ENCODE measurements at regions not wholly inside any gene's neighbourhood (a gene's known extent, or its start where the extent isn't known, plus 50 kb on each side); places are given as distances from the start of the nearest gene placed in this dataset.

- TF ChIP-seq ZNF592 (IDR thresholded peaks at IDR 0.05), result no peak
- TF ChIP-seq SKIL (IDR thresholded peaks at IDR 0.05; ENCODE audit: low read depth, poor library complexity, severe bottlenecking), result no peak
- TF ChIP-seq MAX (IDR thresholded peaks at IDR 0.05; ENCODE audit: low read depth, low read length), result no peak
- TF ChIP-seq SRF (IDR thresholded peaks at IDR 0.05; ENCODE audit: low read depth in 2 of 2, low read length in 2 of 2), result no peak
These were observed 237.5 kb upstream of the JAG1 start (continued) for GRCh38 chr20:10911298-10911697.

GRCh38 chr20:10915815-10916214 is 242.0 kb upstream of the JAG1 start:
- RAD21 ChIA-PET (ENCODE audit: unreplicated experiment), result no interaction called here
- no peak overlapping the region for H3K4me3 ChIP-seq
- no peak overlapping the region for H2AFZ ChIP-seq (ENCODE audit: control insufficient read depth, low read depth, low read length)
- DNase-seq (ENCODE audit: low read depth, low spot score) (no peak), ATAC-seq (no peak), FAIRE-seq (no peak)
- no peaks in the 10 kb centered on the region for H4K20me1 ChIP-seq (ENCODE audit: control insufficient read depth, insufficient read depth)
- no peaks in the 10 kb centered on the region for H3K4me1 ChIP-seq (ENCODE audit: control insufficient read depth, insufficient read depth, low read length)
- H3K27ac ChIP-seq (ENCODE audit: control insufficient read depth, insufficient read depth), result no peak overlapping the region
- in situ Hi-C loops (cut with MboI) (no loop called here), intact Hi-C loops (cut with micrococcal nuclease; ENCODE audit: unreplicated experiment) (no loop called here)
- H3K36me3 ChIP-seq (ENCODE audit: control insufficient read depth in 2 of 2, insufficient read depth in 2 of 2, low read length in 1 of 2), result no peaks in the 10 kb centered on the region
- no TSS peak for BruUV-seq (replicated peaks)
- CTCF ChIA-PET, result no interaction called here
- H3K27me3 ChIP-seq (replicated peaks in 1 of 2; ENCODE audit: control insufficient read depth in 2 of 2, insufficient read depth in 2 of 2, low read length in 1 of 2), result no peaks in the 10 kb centered on the region
- TF ChIP-seq MAX (IDR thresholded peaks at IDR 0.05; ENCODE audit: low read depth, low read length), result no peak
- no peak for TF ChIP-seq MEF2A (IDR thresholded peaks at IDR 0.05; ENCODE audit: insufficient read depth, low read depth, low read length)
- TF ChIP-seq MEF2B (IDR thresholded peaks at IDR 0.05; ENCODE audit: partially characterized antibody, poor library complexity, severe bottlenecking), result no peak
- no peak for TF ChIP-seq BMI1 (IDR thresholded peaks at IDR 0.05; ENCODE audit: borderline replicate concordance)
- TF ChIP-seq HDAC2 (IDR thresholded peaks at IDR 0.05), result no peak
- no peak for TF ChIP-seq STAT1 (conservative IDR thresholded peaks at IDR 0.05)
- no peak for TF ChIP-seq HDAC6 (IDR thresholded peaks at IDR 0.05; ENCODE audit: unreplicated experiment)
- TF ChIP-seq NFIC (IDR thresholded peaks at IDR 0.05; ENCODE audit: low read depth, low read length), result no peak
- no peak for TF ChIP-seq FOS (IDR thresholded peaks at IDR 0.05; ENCODE audit: borderline replicate concordance, extremely low read depth, insufficient read length)
- SMC1A ChIA-PET (ENCODE audit: uncharacterized antibody, unreplicated experiment), result no interaction called here
- no peak overlapping the region for H3K9ac ChIP-seq (ENCODE audit: control insufficient read depth, insufficient read depth, low read length)
- H3K4me2 ChIP-seq (ENCODE audit: control insufficient read depth, insufficient read depth), result no peak overlapping the region
- POLR2A ChIA-PET, result interaction anchor here (0.7 kb wide), 1 partner anchor 54 kb away, joined by 4 read pairs; no protein-coding TSS in a partner anchor
- WGBS (ENCODE audit: insufficient coverage, insufficient replicate concordance, low lambda C conversion rate, missing lambda C conversion rate), result 19% methylated on average over 1 of the region's 1 CpG
- no peaks in the 10 kb centered on the region; the same call in 2 of the 3 replicates for H3K9me3 ChIP-seq (replicated peaks; ENCODE audit: control insufficient read depth, insufficient read depth, low read length)
- H3K79me2 ChIP-seq (ENCODE audit: control insufficient read depth, insufficient read depth, low read length), result no peaks in the 10 kb centered on the region

Data from GM12878 (cell line).